MG63 (cell line): ENCODE measurements at regions not wholly inside any gene's neighbourhood (a gene's known extent, or its start where the extent isn't known, plus 50 kb on each side); places are given as distances from the start of the nearest gene placed in this dataset.
"Not testable (repeated sequence)": the region's sequence is repeated elsewhere in the genome, so short reads cannot be mapped to it uniquely, and the experiment has no call there.

Source experiments
- DNase-seq: peaks from one replicate; pipeline ENCODE4 v3.0.0-alpha.2; 2020
- H3K27me3 ChIP-seq: fragments of 250-450 bp; sonication (Bioruptor Pico); 2 replicates; pipeline ENCODE4 v1.5.1; 2020; ENCODE audit warnings: mild to moderate bottlenecking, moderate library complexity
- H3K36me3 ChIP-seq: fragments of 250-450 bp; sonication (Bioruptor Pico); 2 replicates; pipeline ENCODE4 v1.5.1; 2020; ENCODE audit warnings: mild to moderate bottlenecking, moderate library complexity
- H3K4me3 ChIP-seq: fragments of 250-450 bp; sonication (Bioruptor Pico); 2 replicates; pipeline ENCODE4 v1.5.1; 2020; ENCODE audit warnings: mild to moderate bottlenecking, moderate library complexity
- H3K9me3 ChIP-seq: fragments of 250-450 bp; sonication (Bioruptor Pico); 2 replicates; pipeline ENCODE4 v1.5.1; 2020; ENCODE audit warnings: mild to moderate bottlenecking, moderate library complexity

DNA sequence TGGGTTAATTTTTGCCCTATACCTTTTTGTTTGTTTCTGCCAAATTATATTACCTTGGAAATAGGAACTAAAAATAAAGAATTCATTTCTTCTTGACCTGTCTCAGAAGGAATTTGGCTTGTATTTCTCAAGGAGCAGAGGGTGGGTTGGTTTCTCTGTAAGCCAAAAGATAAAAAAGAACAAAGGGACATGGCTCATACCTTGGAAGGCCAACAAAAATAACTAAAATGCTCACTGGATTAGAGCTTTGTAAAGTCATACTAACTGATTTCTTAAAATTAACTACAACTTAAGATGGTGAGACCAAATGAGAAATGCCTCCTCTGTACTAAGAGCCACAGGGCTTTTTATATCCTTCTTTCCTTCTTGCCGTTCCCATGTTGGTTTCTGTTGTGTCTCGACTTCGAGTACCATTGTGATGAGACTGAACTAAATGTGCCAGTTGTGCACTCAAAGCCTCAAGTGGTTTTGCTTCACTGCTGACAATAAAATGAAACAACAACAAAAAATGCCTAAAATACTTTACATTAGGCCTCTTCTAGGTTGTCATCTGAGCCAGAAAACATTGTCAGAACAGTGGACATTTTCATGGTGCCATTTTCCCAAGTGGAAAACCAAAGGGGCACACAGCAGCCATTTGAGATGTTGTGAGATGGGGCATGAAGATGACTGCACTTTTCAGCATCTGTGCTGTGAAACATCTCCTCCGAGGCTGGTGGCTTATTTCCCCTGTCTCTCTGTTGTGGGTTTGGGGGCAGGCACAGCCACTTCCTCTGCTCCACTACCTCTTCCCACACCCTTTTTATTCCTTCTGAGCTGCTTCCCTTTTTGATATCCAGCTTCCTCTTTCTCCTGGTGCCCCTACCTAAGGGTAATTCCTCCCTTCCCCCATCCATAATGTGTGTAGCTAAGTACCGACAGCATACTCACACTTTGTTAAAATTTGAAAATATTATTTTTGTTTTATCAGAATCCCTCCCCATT, 51.8 kb upstream of the AGR3 start:
- no peaks in the 10 kb centered on the region for H3K36me3 ChIP-seq
- DNase-seq = no peak

GRCh38 chr7:16934722-16935340, 53.0 kb upstream of the AGR3 start:
- DNase-seq = peak; percentile 43
- Histone ChIP-seq H3K27me3 (no peaks in the 10 kb centered on the region), H3K4me3 (no peak overlapping the region), H3K9me3 (no peaks in the 10 kb centered on the region), H3K36me3 (no peaks in the 10 kb centered on the region)

More for the DNA sequence above, 51.8 kb upstream of the AGR3 start:
- Histone ChIP-seq H3K27me3 (no peaks in the 10 kb centered on the region), H3K4me3 (no peak overlapping the region), H3K9me3 (0 out of 2 replicates have a peak, but pooled peaks cover 2% of the 10 kb centered on the region)

- Histone ChIP-seq H3K36me3 (no peaks in the 10 kb centered on the region), H3K27me3 (no peaks in the 10 kb centered on the region), H3K9me3 (no peaks in the 10 kb centered on the region), H3K4me3 (no peak overlapping the region)
- no peak for DNase-seq
Measured at GRCh38 chr7:16935341-16935735, 53.6 kb upstream of the AGR3 start.

DNA sequence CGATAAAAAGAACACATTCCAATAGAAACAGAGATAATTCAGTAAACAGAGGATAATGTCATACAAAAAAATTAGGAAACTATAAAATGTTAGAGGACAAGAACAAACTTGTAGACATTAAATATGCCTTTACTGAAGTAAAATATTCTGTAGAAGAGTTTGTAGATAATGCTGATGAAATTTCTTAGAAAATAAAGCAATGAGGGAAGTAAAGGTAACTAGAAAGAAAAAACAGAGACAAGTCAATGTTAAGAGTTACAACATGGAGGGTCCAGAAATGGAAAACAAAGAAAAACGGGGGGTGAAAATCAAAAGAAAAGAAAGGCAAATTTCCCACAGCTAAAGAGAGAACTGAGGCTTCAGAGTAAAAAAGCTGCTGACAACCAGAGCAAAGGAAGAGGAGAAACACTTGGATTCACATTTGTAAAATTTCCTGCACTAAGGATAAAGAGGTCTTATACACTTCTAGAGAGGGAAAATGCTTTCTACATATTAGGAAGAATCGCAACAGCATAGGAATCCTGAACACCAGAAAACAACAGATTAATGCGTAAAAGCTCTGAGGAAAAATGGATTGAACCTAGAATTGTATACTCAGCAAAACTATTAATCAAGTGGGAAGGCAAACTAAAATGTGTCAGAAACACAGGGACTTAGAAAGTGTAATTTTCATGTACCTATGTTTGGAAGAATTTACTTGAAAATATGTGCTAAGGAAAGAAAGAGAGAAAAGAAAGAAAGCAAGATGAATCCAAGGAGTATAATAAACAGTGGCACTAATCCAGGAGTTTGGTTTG, 55.0 kb upstream of the AGR3 start:
- H3K27me3 ChIP-seq = no peaks in the 10 kb centered on the region
- no peaks in the 10 kb centered on the region for H3K9me3 ChIP-seq
- DNase-seq = no peak
- H3K36me3 ChIP-seq = no peaks in the 10 kb centered on the region
- no peak overlapping the region for H3K4me3 ChIP-seq

- H3K9me3 ChIP-seq = no peaks in the 10 kb centered on the region; the same call in 1 of the 2 replicates
- no peak for DNase-seq
- H3K4me3 ChIP-seq = no peak overlapping the region
- H3K36me3 ChIP-seq = no peaks in the 10 kb centered on the region
- H3K27me3 ChIP-seq = no peaks in the 10 kb centered on the region
Measured at GRCh38 chr7:16939161-16939560, 57.4 kb upstream of the AGR3 start.

- DNase-seq = no peak
- Histone ChIP-seq H3K4me3 (no peak overlapping the region), H3K9me3 (peaks cover 3% of the 10 kb centered on the region; the same call in 1 of the 2 replicates), H3K36me3 (no peaks in the 10 kb centered on the region), H3K27me3 (no peaks in the 10 kb centered on the region)
Measured at GRCh38 chr7:16940776-16941175, 59.0 kb upstream of the AGR3 start.

GRCh38 chr7:16942929-16943509, 61.2 kb upstream of the AGR3 start:
- H3K27me3 ChIP-seq = no peaks in the 10 kb centered on the region
- H3K9me3 ChIP-seq = peaks cover 7% of the 10 kb centered on the region
- DNase-seq = no peak
- no peaks in the 10 kb centered on the region for H3K36me3 ChIP-seq
- H3K4me3 ChIP-seq = no peak overlapping the region

GRCh38 chr7:16944936-16945335, 63.2 kb upstream of the AGR3 start:
- no peak for DNase-seq
- H3K36me3 ChIP-seq = no peaks in the 10 kb centered on the region
- no peak overlapping the region for H3K4me3 ChIP-seq
- H3K9me3 ChIP-seq = peaks cover 9% of the 10 kb centered on the region
- H3K27me3 ChIP-seq = no peaks in the 10 kb centered on the region

DNA sequence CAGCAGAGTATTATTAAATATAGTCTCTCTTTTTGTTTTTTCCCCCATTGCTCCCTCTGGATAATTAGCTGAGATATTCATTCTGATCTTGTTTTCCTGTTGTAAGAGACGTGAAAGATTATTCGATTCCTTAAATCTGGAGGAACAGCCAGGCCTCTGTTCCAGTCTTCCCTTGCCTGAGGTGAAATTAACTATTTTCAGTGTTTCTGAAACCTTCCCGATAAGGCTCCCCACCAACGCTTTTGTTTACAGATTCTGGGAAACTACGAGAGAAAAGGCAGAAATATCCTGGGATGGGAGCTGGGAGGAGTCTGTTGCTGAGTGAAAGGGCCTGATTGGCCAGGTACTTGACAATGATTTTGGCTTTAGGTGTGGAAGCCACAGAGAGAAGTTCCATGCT, 63.6 kb upstream of the AGR3 start:
- DNase-seq = no peak
- H3K4me3 ChIP-seq = no peak overlapping the region
- peaks cover 9% of the 10 kb centered on the region for H3K9me3 ChIP-seq
- H3K27me3 ChIP-seq = no peaks in the 10 kb centered on the region
- H3K36me3 ChIP-seq = no peaks in the 10 kb centered on the region

DNA sequence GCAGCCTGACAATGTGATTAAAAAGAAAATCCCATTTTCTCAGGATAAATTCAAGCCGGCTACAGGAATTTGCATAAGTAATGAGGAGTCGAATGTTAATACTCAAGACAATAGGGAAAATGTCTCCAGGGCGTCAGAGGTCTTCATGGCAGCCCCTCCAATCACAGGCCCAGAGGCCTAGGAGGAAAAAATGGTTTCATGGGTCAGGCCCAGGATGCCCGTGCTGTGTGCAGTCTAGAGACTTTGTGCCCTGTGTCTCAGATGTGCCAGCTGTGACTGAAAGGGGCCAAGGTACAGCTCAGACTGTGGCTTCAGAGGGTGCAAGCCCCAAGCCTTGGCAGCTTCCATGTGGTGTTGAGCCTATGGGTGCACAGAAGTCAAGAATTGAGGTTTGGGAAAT, 66.3 kb upstream of the AGR3 start:
- H3K9me3 ChIP-seq, DNase-seq, H3K36me3 ChIP-seq, H3K4me3 ChIP-seq, H3K27me3 ChIP-seq: not testable (repeated sequence)

DNA sequence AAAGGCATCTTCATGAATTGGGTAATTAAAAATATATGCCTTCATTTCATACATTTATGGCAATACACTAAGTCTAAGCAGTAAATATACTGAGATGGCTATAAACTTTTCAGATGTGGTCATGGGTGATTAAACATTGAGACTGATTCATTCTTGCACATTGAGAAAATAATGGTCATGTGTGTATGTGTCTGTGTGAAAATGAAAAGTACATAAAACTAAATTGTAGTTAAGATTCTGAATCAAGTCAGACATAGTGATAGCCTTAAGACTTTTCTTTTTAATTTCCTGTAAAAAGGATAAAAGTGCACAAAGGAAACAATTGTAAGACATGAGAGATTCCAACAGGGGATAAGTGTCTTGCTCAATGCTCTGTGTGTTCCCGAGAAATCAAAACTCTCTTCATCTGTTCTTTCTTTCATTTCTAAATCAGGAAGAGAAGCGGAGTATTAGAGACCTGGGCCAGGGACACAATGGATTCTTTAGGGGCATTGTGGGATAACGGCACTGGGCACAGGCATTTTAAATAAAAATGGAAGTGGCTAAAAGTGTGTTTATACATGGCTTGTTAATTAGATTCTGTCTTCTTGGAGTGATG, 69.8 kb upstream of the AGR3 start:
- no peak for DNase-seq
- peaks cover 6% of the 10 kb centered on the region; the same call in 1 of the 2 replicates for H3K9me3 ChIP-seq
- H3K4me3 ChIP-seq = no peak overlapping the region
- no peaks in the 10 kb centered on the region for H3K36me3 ChIP-seq
- H3K27me3 ChIP-seq = no peaks in the 10 kb centered on the region

- DNase-seq = no peak
- H3K4me3 ChIP-seq = no peak overlapping the region
- H3K9me3 ChIP-seq = peaks cover 6% of the 10 kb centered on the region; the same call in 1 of the 2 replicates
- no peaks in the 10 kb centered on the region for H3K27me3 ChIP-seq
- H3K36me3 ChIP-seq = no peaks in the 10 kb centered on the region
Measured at GRCh38 chr7:16954321-16954720, 72.5 kb upstream of the AGR3 start.

GRCh38 chr7:16958724-16959123, 76.9 kb upstream of the AGR3 start:
- Histone ChIP-seq H3K4me3 (no peak overlapping the region), H3K36me3 (no peaks in the 10 kb centered on the region), H3K27me3 (no peaks in the 10 kb centered on the region), H3K9me3 (peaks cover 6% of the 10 kb centered on the region; the same call in 1 of the 2 replicates)
- DNase-seq = no peak

GRCh38 chr7:16960337-16960965, 78.7 kb upstream of the AGR3 start:
- H3K4me3 ChIP-seq = no peak overlapping the region
- peaks cover 8% of the 10 kb centered on the region; the same call in 1 of the 2 replicates for H3K9me3 ChIP-seq
- no peaks in the 10 kb centered on the region for H3K36me3 ChIP-seq
- no peaks in the 10 kb centered on the region for H3K27me3 ChIP-seq
- no peak for DNase-seq

- H3K9me3 ChIP-seq = peaks cover 11% of the 10 kb centered on the region
- H3K4me3 ChIP-seq = no peak overlapping the region
- H3K27me3 ChIP-seq = no peaks in the 10 kb centered on the region
- DNase-seq = peak; percentile 53
- no peaks in the 10 kb centered on the region for H3K36me3 ChIP-seq
Measured at GRCh38 chr7:16961641-16962040, 79.9 kb upstream of the AGR3 start.

- Histone ChIP-seq H3K9me3 (peaks cover 11% of the 10 kb centered on the region), H3K27me3 (no peaks in the 10 kb centered on the region), H3K36me3 (no peaks in the 10 kb centered on the region), H3K4me3 (no peak overlapping the region)
- DNase-seq = no peak
Measured at GRCh38 chr7:16963044-16963443, 81.3 kb upstream of the AGR3 start.
